GM21528 (cell line): ENCODE measurements at regions not wholly inside any gene's neighbourhood (a gene's known extent, or its start where the extent isn't known, plus 50 kb on each side); places are given as distances from the start of the nearest gene placed in this dataset.

ENCODE experiments used
- ATAC-seq: cut with Tn5 transposase; IDR thresholded peaks from one replicate; pipeline ENCODE4 v1.9.1; 2021; ENCODE audit warnings: mild to moderate bottlenecking, moderate library complexity; ENCODE audit not compliant: unreplicated experiment, low FRiP score

- ATAC-seq = no peak
Measured at GRCh38 chr2:107018366-107018765, 132.4 kb upstream of the ST6GAL2 start.

GRCh38 chr2:107020392-107020791 is 134.4 kb upstream of the ST6GAL2 start:
- ATAC-seq = no peak

- ATAC-seq = no peak
Measured at GRCh38 chr2:107024269-107024668, 138.3 kb upstream of the ST6GAL2 start.

GRCh38 chr2:107025291-107025857 is 139.4 kb upstream of the ST6GAL2 start:
- no peak for ATAC-seq

- no peak for ATAC-seq
Measured at GRCh38 chr2:107025869-107026380, 140.0 kb upstream of the ST6GAL2 start.

GRCh38 chr2:107027205-107027604 is 141.2 kb upstream of the ST6GAL2 start:
- ATAC-seq = no peak

- ATAC-seq = no peak
Measured at GRCh38 chr2:107027810-107028209, 141.8 kb upstream of the ST6GAL2 start.

GRCh38 chr2:107028661-107029060 is 142.7 kb upstream of the ST6GAL2 start:
- ATAC-seq = no peak

GRCh38 chr2:107036293-107036692 is 150.3 kb upstream of the ST6GAL2 start:
- no peak for ATAC-seq

- ATAC-seq = no peak
Measured at GRCh38 chr2:107062173-107062572, 176.2 kb upstream of the ST6GAL2 start.

- ATAC-seq = no peak
Measured at GRCh38 chr2:107062599-107063220, 176.7 kb upstream of the ST6GAL2 start.

GRCh38 chr2:107063228-107063627 is 177.3 kb upstream of the ST6GAL2 start:
- ATAC-seq = no peak

- no peak for ATAC-seq
Measured at GRCh38 chr2:107064750-107065149, 178.8 kb upstream of the ST6GAL2 start.

GRCh38 chr2:107068069-107068916 is 182.3 kb upstream of the ST6GAL2 start:
- ATAC-seq = no peak

GRCh38 chr2:107069890-107070289 is 183.9 kb upstream of the ST6GAL2 start:
- no peak for ATAC-seq

GRCh38 chr2:107072150-107072940 is 186.4 kb upstream of the ST6GAL2 start:
- no peak for ATAC-seq

- no peak for ATAC-seq
Measured at GRCh38 chr2:107078584-107078983, 192.6 kb upstream of the ST6GAL2 start.

- no peak for ATAC-seq
Measured at GRCh38 chr2:107086497-107086896, 200.5 kb upstream of the ST6GAL2 start.

- ATAC-seq = no peak
Measured at GRCh38 chr2:107088156-107088555, 202.2 kb upstream of the ST6GAL2 start.

- ATAC-seq = no peak
Measured at GRCh38 chr2:107091163-107091864, 205.3 kb upstream of the ST6GAL2 start.
